Tibial artery (tissue), 4 donors: ENCODE measurements at regions not wholly inside any gene's neighbourhood (a gene's known extent, or its start where the extent isn't known, plus 50 kb on each side); places are given as distances from the start of the nearest gene placed in this dataset.

ENCODE experiments used
- DNase-seq, 2 donors: peaks; one replicate each; pipeline ENCODE4 v3.0.0-alpha.2; 2019
- H3K27ac ChIP-seq, 2 donors: fragments of 200-600 bp; sonication (generic) in 1 of 2; 1 replicate in 1 of 2; 2 replicates in 1 of 2; pipeline ENCODE4 v1.5.1; 2018 to 2019; ENCODE audit warnings: mild to moderate bottlenecking in 1 of 2
- H3K27me3 ChIP-seq, 2 donors: fragments of 200-600 bp; sonication (generic) in 1 of 2; one replicate each; pipeline versions ENCODE4 v1.5.1 to v1.6.0; 2016 to 2019
- H3K36me3 ChIP-seq, 3 donors: fragments of 200-600 bp; sonication (generic) in 2 of 3; one replicate each; pipeline ENCODE4 v1.5.1; 2016 to 2019; ENCODE audit warnings: mild to moderate bottlenecking in 2 of 3
- H3K4me1 ChIP-seq, 4 donors: fragments of 200-600 bp; sonication (generic) in 2 of 4; 1 replicate in 3 of 4; 2 replicates in 1 of 4; pipeline ENCODE4 v1.5.1; 2016 to 2019
- H3K4me3 ChIP-seq, 2 donors: fragments of 200-600 bp; sonication (generic) in 1 of 2; 1 replicate in 1 of 2; 2 replicates in 1 of 2; pipeline ENCODE4 v1.5.1; 2018 to 2019; ENCODE audit warnings: mild to moderate bottlenecking in 2 of 2
- H3K9me3 ChIP-seq, 3 donors: fragments of 200-600 bp; sonication (generic) in 1 of 3; one replicate each; pipeline ENCODE4 v1.5.1; 2016 to 2019
- CTCF ChIP-seq, 2 experiments: fragments of 200-600 bp in 1 of 2; fragments of 450-650 bp in 1 of 2; IDR thresholded peaks; one replicate each; pipeline ENCODE4 v1.5.1; 2017 to 2019; ENCODE audit warnings: antibody characterized with exemption in 2 of 2, mild to moderate bottlenecking in 1 of 2, moderate library complexity in 1 of 2
- intact Hi-C: fragments of 100-400 bp; cut with DNase I; formaldehyde crosslinking; loops from one replicate; pipeline ENCODE4 v1.15.0; 2023; ENCODE audit warnings: low total_unique reads

GRCh38 chr11:38155856-38156255 is 1557.8 kb upstream of the RAG2 start:
- no peak for DNase-seq
- H3K4me3 ChIP-seq = no peak overlapping the region
- H3K9me3 ChIP-seq = no peaks in the 10 kb centered on the region
- intact Hi-C loops = no loop called here
- no peaks in the 10 kb centered on the region for H3K36me3 ChIP-seq
- H3K4me1 ChIP-seq = no peaks in the 10 kb centered on the region
- TF ChIP-seq CTCF (IDR thresholded peaks at IDR 0.05) = no peak
- H3K27me3 ChIP-seq = no peaks in the 10 kb centered on the region
- no peak overlapping the region for H3K27ac ChIP-seq

- Histone ChIP-seq H3K9me3 (no peaks in the 10 kb centered on the region), H3K27ac (no peak overlapping the region), H3K4me3 (no peak overlapping the region), H3K4me1 (no peaks in the 10 kb centered on the region), H3K36me3 (no peaks in the 10 kb centered on the region), H3K27me3 (no peaks in the 10 kb centered on the region)
- TF ChIP-seq CTCF (IDR thresholded peaks at IDR 0.05) = no peak
- no peak for DNase-seq
- intact Hi-C loops = no loop called here
Observed at GRCh38 chr11:38153985-38154384, 1555.9 kb upstream of the RAG2 start.

GRCh38 chr11:38143852-38144251 is 1545.8 kb upstream of the RAG2 start:
- no peaks in the 10 kb centered on the region for H3K36me3 ChIP-seq
- H3K27me3 ChIP-seq = no peaks in the 10 kb centered on the region
- intact Hi-C loops = no loop called here
- no peaks in the 10 kb centered on the region for H3K4me1 ChIP-seq
- H3K27ac ChIP-seq = no peak overlapping the region
- DNase-seq = no peak
- H3K4me3 ChIP-seq = no peak overlapping the region
- no peak for TF ChIP-seq CTCF (IDR thresholded peaks at IDR 0.05)
- H3K9me3 ChIP-seq = no peaks in the 10 kb centered on the region

GRCh38 chr11:38138972-38139371 is 1540.9 kb upstream of the RAG2 start:
- TF ChIP-seq CTCF (IDR thresholded peaks at IDR 0.05) = no peak
- no peaks in the 10 kb centered on the region for H3K36me3 ChIP-seq
- no peak overlapping the region for H3K4me3 ChIP-seq
- no peaks in the 10 kb centered on the region for H3K4me1 ChIP-seq
- DNase-seq = no peak
- intact Hi-C loops = no loop called here
- H3K9me3 ChIP-seq = peaks cover 0 to 8% (median 6%) of the 10 kb centered on the region in 3 donors
- H3K27me3 ChIP-seq = no peaks in the 10 kb centered on the region
- H3K27ac ChIP-seq = no peak overlapping the region

- peaks cover 0 to 8% (median 6%) of the 10 kb centered on the region in 3 donors for H3K9me3 ChIP-seq
- H3K36me3 ChIP-seq = no peaks in the 10 kb centered on the region
- DNase-seq = no peak
- intact Hi-C loops = no loop called here
- H3K27me3 ChIP-seq = no peaks in the 10 kb centered on the region
- H3K27ac ChIP-seq = no peak overlapping the region
- H3K4me3 ChIP-seq = no peak overlapping the region
- no peaks in the 10 kb centered on the region for H3K4me1 ChIP-seq
- TF ChIP-seq CTCF (IDR thresholded peaks at IDR 0.05) = no peak
Observed at GRCh38 chr11:38136887-38137286, 1538.9 kb upstream of the RAG2 start.

GRCh38 chr11:38131535-38131934 is 1533.5 kb upstream of the RAG2 start:
- TF ChIP-seq CTCF (IDR thresholded peaks at IDR 0.05) = no peak
- H3K9me3 ChIP-seq = peaks cover 0 to under 1% (median 0%) of the 10 kb centered on the region in 3 donors
- intact Hi-C loops = no loop called here

More at GRCh38 chr11:38131535-38131934, 1533.5 kb upstream of the RAG2 start:
- Histone ChIP-seq H3K4me1 (no peaks in the 10 kb centered on the region), H3K27ac (no peak overlapping the region), H3K4me3 (no peak overlapping the region), H3K36me3 (no peaks in the 10 kb centered on the region), H3K27me3 (no peaks in the 10 kb centered on the region)
- DNase-seq = no peak
